ENCODE measurements at regions not wholly inside any gene's neighbourhood (a gene's known extent, or its start where the extent isn't known, plus 50 kb on each side); places are given as distances from the start of the nearest gene placed in this dataset.

DNA sequence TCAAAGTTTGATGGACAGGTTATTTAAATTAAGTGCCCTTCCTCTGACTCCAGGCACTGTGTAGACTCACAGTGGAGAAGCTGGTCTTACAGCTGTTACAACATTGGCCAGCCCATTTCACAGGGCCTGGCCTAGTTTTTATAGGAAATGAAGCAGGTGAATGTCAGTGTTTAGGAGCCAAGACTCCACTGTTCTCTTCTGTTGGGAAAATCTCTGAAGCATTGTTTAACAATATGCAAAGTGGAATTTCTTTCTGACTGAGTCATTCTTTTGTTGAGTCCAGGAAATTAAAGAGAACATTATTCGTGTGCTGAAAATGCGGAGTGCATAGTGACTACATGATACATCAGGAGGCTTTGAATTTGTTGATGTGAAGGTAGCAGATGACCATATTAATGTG lies 64.7 kb downstream of the ARRDC4 start:
- Histone ChIP-seq H3K4me3 (no peak overlapping the region), H3K27ac (no peak overlapping the region), H3K27me3 (no peaks in the 10 kb centered on the region), H3K9me3 (no peaks in the 10 kb centered on the region), H3K4me1 (no peaks in the 10 kb centered on the region), H3K36me3 (no peaks in the 10 kb centered on the region)
- no peak for DNase-seq
- TF ChIP-seq CTCF (IDR thresholded peaks at IDR 0.05) = no peak
- TF ChIP-seq POLR2A (IDR thresholded peaks at IDR 0.05) = no peak

DNA sequence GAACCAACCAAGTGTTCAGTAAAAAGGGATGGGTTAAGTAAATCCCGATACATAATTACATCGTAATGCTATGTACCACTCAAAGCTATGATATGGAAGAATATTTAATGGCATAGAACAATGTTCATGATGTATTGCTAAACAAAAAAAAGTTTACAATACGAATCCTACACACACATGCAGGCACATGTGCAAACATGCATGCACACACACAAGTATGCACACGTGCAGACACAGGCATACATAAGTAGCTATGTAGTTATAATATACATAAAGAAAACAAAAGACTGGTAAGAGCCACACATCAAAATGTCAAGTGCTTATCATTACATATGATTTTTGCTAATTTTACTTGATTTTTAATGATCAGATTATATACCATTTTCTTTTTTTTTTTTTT lies 74.2 kb downstream of the ARRDC4 start:
- no peak for TF ChIP-seq CTCF (IDR thresholded peaks at IDR 0.05)
- no peak for TF ChIP-seq POLR2A (IDR thresholded peaks at IDR 0.05)
- no peaks in the 10 kb centered on the region for H3K27me3 ChIP-seq
- H3K4me3 ChIP-seq = no peak overlapping the region
- DNase-seq = no peak
- no peaks in the 10 kb centered on the region for H3K9me3 ChIP-seq
- no peaks in the 10 kb centered on the region for H3K36me3 ChIP-seq
- H3K27ac ChIP-seq = no peak overlapping the region
- H3K4me1 ChIP-seq = no peaks in the 10 kb centered on the region

- H3K4me3 ChIP-seq = no peak overlapping the region
These were observed 74.6 kb downstream of the ARRDC4 start for GRCh38 chr15:98035134-98035533.

GRCh38 chr15:98035577-98036010 lies 75.1 kb downstream of the ARRDC4 start:
- Histone ChIP-seq H3K4me3 (no peak overlapping the region), H3K27ac (no peak overlapping the region), H3K9me3 (no peaks in the 10 kb centered on the region), H3K4me1 (no peaks in the 10 kb centered on the region), H3K27me3 (no peaks in the 10 kb centered on the region), H3K36me3 (no peaks in the 10 kb centered on the region)
- TF ChIP-seq CTCF (IDR thresholded peaks at IDR 0.05) = no peak
- no peak for TF ChIP-seq POLR2A (IDR thresholded peaks at IDR 0.05)
- no peak for DNase-seq

More at GRCh38 chr15:98035134-98035533, 74.6 kb downstream of the ARRDC4 start:
- TF ChIP-seq POLR2A (IDR thresholded peaks at IDR 0.05) = no peak
- no peak for TF ChIP-seq CTCF (IDR thresholded peaks at IDR 0.05)
- Histone ChIP-seq H3K27ac (no peak overlapping the region), H3K4me1 (no peaks in the 10 kb centered on the region), H3K9me3 (no peaks in the 10 kb centered on the region), H3K27me3 (no peaks in the 10 kb centered on the region), H3K36me3 (no peaks in the 10 kb centered on the region)
- no peak for DNase-seq

GRCh38 chr15:98039596-98039995 lies 79.1 kb downstream of the ARRDC4 start:
- TF ChIP-seq POLR2A (IDR thresholded peaks at IDR 0.05) = no peak
- TF ChIP-seq CTCF (IDR thresholded peaks at IDR 0.05) = no peak
- no peaks in the 10 kb centered on the region for H3K9me3 ChIP-seq
- no peaks in the 10 kb centered on the region for H3K27me3 ChIP-seq
- no peak for DNase-seq
- no peak overlapping the region for H3K27ac ChIP-seq
- no peak overlapping the region for H3K4me3 ChIP-seq
- H3K36me3 ChIP-seq = no peaks in the 10 kb centered on the region
- H3K4me1 ChIP-seq = no peaks in the 10 kb centered on the region

- Histone ChIP-seq H3K4me3 (no peak overlapping the region), H3K36me3 (no peaks in the 10 kb centered on the region), H3K27ac (no peak overlapping the region), H3K27me3 (no peaks in the 10 kb centered on the region), H3K9me3 (no peaks in the 10 kb centered on the region), H3K4me1 (no peaks in the 10 kb centered on the region)
- TF ChIP-seq POLR2A (IDR thresholded peaks at IDR 0.05) (no peak), CTCF (IDR thresholded peaks at IDR 0.05) (no peak)
- no peak for DNase-seq
These were observed 79.6 kb downstream of the ARRDC4 start for GRCh38 chr15:98040146-98040545.
